RWPE2 (cell line): ENCODE measurements at regions not wholly inside any gene's neighbourhood (a gene's known extent, or its start where the extent isn't known, plus 50 kb on each side); places are given as distances from the start of the nearest gene placed in this dataset.

ENCODE experiments used
- ATAC-seq: fragments of 200-7000 bp; cut with Tn5 transposase; 3 replicates; pipeline ENCODE4 v1.9.1; 2021; ENCODE audit warnings: low read depth
- DNase-seq: peaks from one replicate; pipeline ENCODE4 v3.0.0-alpha.2; 2020; ENCODE audit warnings: low spot score
- H3K27ac ChIP-seq: fragments of 450-650 bp; 2 replicates; pipeline ENCODE4 v1.5.1; 2017; ENCODE audit warnings: mild to moderate bottlenecking; ENCODE audit not compliant: poor library complexity, severe bottlenecking
- H3K27me3 ChIP-seq: fragments of 250-450 bp; sonication (Bioruptor Pico); 2 replicates; pipeline ENCODE4 v1.5.1; 2021; ENCODE audit warnings: mild to moderate bottlenecking, moderate library complexity; ENCODE audit not compliant: insufficient read depth, poor library complexity, severe bottlenecking
- H3K36me3 ChIP-seq: fragments of 250-450 bp; sonication (Bioruptor Pico); 2 replicates; pipeline ENCODE4 v1.5.1; 2020; ENCODE audit warnings: low read depth, mild to moderate bottlenecking, moderate library complexity
- H3K4me1 ChIP-seq: fragments of 250-450 bp; sonication (Bioruptor Pico); 2 replicates; pipeline ENCODE4 v1.5.1; 2021; ENCODE audit warnings: mild to moderate bottlenecking, moderate library complexity; ENCODE audit not compliant: insufficient read depth, poor library complexity, severe bottlenecking
- H3K4me3 ChIP-seq: fragments of 250-450 bp; sonication (Bioruptor Pico); 2 replicates; pipeline ENCODE4 v1.5.1; 2021; ENCODE audit warnings: mild to moderate bottlenecking, moderate library complexity; ENCODE audit not compliant: severe bottlenecking
- H3K9me3 ChIP-seq: fragments of 250-450 bp; sonication (Bioruptor Pico); 2 replicates; pipeline ENCODE4 v1.5.1; 2021; ENCODE audit warnings: mild to moderate bottlenecking, moderate library complexity; ENCODE audit not compliant: severe bottlenecking
- TF ChIP-seq, protein P1 (sequence below): fragments of 450-650 bp; IDR thresholded peaks from one replicate; pipeline ENCODE4 v1.5.1; 2017; ENCODE audit warnings: mild to moderate bottlenecking, moderate library complexity; ENCODE audit not compliant: poor library complexity, severe bottlenecking

DNA sequence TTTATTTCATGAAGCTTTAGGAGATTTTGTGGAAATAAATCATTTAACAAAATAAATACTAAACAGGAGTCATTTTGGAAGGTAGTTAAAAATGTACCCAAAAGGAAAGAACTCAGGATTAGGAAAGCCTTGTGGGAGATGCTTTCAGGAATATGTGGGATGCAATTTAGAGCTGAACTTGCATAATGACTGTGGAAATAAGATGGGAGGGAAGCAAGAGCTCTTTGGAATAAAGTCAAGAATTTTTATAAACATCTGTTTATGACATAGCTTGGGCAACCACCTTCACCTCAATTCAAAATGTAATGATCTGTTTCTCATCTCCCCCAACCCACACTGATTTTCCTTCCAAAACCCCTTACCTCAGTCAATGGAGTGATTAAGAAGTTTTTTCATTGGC, 623.8 kb downstream of the FAT4 start:
- no peaks in the 10 kb centered on the region for H3K27me3 ChIP-seq
- H3K4me1 ChIP-seq = no peaks in the 10 kb centered on the region
- no peak for DNase-seq
- no peaks in the 10 kb centered on the region for H3K36me3 ChIP-seq
- H3K27ac ChIP-seq = no peak overlapping the region
- no peak overlapping the region for H3K4me3 ChIP-seq
- no peak for ATAC-seq
- TF ChIP-seq, protein P1, sequence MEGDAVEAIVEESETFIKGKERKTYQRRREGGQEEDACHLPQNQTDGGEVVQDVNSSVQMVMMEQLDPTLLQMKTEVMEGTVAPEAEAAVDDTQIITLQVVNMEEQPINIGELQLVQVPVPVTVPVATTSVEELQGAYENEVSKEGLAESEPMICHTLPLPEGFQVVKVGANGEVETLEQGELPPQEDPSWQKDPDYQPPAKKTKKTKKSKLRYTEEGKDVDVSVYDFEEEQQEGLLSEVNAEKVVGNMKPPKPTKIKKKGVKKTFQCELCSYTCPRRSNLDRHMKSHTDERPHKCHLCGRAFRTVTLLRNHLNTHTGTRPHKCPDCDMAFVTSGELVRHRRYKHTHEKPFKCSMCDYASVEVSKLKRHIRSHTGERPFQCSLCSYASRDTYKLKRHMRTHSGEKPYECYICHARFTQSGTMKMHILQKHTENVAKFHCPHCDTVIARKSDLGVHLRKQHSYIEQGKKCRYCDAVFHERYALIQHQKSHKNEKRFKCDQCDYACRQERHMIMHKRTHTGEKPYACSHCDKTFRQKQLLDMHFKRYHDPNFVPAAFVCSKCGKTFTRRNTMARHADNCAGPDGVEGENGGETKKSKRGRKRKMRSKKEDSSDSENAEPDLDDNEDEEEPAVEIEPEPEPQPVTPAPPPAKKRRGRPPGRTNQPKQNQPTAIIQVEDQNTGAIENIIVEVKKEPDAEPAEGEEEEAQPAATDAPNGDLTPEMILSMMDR = no peak
- no peaks in the 10 kb centered on the region for H3K9me3 ChIP-seq

DNA sequence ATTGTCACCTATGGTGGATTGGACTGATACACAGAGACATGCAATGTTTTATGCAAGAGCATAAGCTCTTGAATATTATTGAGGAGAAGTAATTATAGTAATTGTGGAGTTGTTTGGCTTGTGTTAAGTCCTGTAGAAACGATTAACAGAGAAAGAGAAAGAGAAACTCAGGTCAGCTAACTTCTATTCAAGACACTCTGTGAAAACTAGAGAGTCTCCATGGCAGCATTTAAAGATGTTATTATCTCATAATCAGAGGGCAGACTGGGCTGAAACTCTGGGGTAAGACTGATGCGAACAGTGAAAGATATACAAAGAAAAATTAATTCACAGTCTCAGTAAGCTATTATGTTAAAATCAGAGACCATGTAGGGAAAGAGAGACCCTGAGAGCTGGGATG, 625.7 kb downstream of the FAT4 start:
- H3K9me3 ChIP-seq = no peaks in the 10 kb centered on the region
- no peaks in the 10 kb centered on the region for H3K27me3 ChIP-seq
- TF ChIP-seq, protein P1 = no peak
- H3K27ac ChIP-seq = no peak overlapping the region
- no peak for ATAC-seq
- no peaks in the 10 kb centered on the region for H3K4me1 ChIP-seq
- H3K36me3 ChIP-seq = no peaks in the 10 kb centered on the region
- no peak for DNase-seq
- H3K4me3 ChIP-seq = no peak overlapping the region

DNA sequence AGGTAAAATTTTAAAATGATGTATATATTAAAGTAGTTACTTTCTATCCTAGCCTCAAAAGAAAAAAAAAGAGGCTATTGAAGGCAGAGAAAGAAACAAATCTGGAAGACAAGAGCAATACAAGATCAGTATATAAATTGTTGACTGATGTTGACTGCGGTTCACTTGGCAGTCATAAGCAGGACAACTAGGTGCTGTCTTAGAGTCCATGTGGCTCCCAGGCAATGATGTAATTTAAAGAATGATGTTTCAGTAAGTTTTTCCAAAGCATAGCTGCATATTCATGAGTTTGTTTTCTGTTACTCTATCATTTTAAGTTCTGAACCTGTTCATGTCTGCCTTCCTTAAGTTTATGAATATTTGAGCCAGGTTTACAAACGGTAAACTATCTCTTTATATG, 630.2 kb downstream of the FAT4 start:
- Histone ChIP-seq H3K36me3 (no peaks in the 10 kb centered on the region), H3K4me1 (no peaks in the 10 kb centered on the region), H3K27me3 (no peaks in the 10 kb centered on the region), H3K27ac (no peak overlapping the region), H3K9me3 (no peaks in the 10 kb centered on the region), H3K4me3 (no peak overlapping the region)
- TF ChIP-seq, protein P1 = no peak
- ATAC-seq (no peak), DNase-seq (no peak)

DNA sequence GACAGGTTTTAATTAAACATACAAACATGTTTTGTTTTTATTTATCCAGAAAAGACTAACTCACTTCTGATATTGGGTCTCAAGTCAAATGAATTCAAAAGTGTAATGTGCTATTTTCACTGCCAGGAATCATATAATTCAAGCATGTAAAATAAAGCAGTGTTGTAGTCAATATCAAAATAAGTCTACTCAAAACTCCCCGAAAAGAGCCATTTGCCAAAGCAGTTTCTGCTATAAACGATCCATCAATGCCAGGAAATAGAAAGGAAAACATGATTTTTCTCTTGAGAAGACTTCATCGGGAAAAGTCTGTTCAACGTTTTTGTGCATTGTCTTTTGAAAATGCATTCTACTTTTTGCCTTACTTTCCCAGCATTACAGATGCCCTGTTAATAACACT, 633.3 kb downstream of the FAT4 start:
- Histone ChIP-seq H3K27ac (no peak overlapping the region), H3K4me1 (no peaks in the 10 kb centered on the region), H3K4me3 (no peak overlapping the region), H3K9me3 (no peaks in the 10 kb centered on the region), H3K27me3 (no peaks in the 10 kb centered on the region), H3K36me3 (no peaks in the 10 kb centered on the region)
- TF ChIP-seq, protein P1 = no peak
- DNase-seq (no peak), ATAC-seq (no peak)

DNA sequence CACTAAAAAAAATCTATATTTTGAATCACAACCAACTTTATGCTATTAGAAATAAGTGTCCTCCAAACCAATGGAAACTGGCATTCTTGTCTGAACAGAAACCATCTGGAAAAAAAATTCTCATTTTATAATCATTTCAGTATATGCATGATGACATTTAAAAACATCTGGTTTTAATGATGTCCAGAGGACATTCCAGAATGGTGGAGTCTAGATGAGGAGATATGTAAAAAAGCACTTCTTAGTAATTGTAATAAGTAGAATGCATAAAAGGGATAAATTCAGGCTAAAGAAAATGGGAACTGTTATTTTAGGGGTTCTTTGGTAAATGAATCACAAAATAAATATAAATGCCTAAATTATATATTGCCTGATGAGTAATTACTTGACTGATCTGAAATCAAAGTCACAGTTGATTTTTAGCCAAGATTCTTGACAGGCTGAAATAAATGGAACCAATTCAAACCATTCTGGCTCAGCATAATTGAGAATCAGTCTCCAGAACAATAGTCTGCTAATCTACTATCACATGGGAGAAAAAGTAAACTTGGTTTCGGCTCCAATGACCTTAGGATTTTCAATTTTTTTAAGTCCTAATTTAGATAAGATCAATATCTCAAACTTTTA, 636.6 kb downstream of the FAT4 start:
- Histone ChIP-seq H3K36me3 (no peaks in the 10 kb centered on the region), H3K27me3 (no peaks in the 10 kb centered on the region), H3K9me3 (no peaks in the 10 kb centered on the region), H3K4me1 (no peaks in the 10 kb centered on the region), H3K4me3 (no peak overlapping the region), H3K27ac (no peak overlapping the region)
- no peak for DNase-seq
- ATAC-seq = no peak
- TF ChIP-seq, protein P1 = no peak
